K562 (cell line): ENCODE measurements at regions not wholly inside any gene's neighbourhood (a gene's known extent, or its start where the extent isn't known, plus 50 kb on each side); places are given as distances from the start of the nearest gene placed in this dataset.

ENCODE experiments used
- ELF4 ChIP-seq: fragments of 450-650 bp; formaldehyde crosslinking; IDR thresholded peaks from 2 replicates; pipeline ENCODE4 v1.4.0; 2022; ENCODE audit warnings: missing genetic modification characterization
- NCOA2 ChIP-seq, 2 experiments: fragments of 450-650 bp; IDR thresholded peaks; 2 replicates each; pipeline ENCODE4 v1.6.1; 2018; ENCODE audit warnings: mild to moderate bottlenecking in 2 of 2, moderate library complexity in 1 of 2; ENCODE audit not compliant: partially characterized antibody in 2 of 2
- POLR2A ChIP-seq: fragments of 450-650 bp; conservative IDR thresholded peaks from 2 replicates; pipeline ENCODE4 v1.6.1; 2016
- TF ChIP-seq, protein P1 (sequence below): fragments of 450-650 bp; conservative IDR thresholded peaks from 2 replicates; pipeline ENCODE4 v1.6.1; 2016; ENCODE audit warnings: missing genetic modification characterization, low read depth, mild to moderate bottlenecking, missing compliant biosample characterization, moderate library complexity
- TF ChIP-seq, protein P2 (sequence below), 3 experiments: IDR thresholded peaks in 2 of 3; conservative IDR thresholded peaks in 1 of 3; 2 replicates each; pipeline ENCODE4 v1.5.1; 2011 to 2012; ENCODE audit warnings: low read length in 3 of 3, mild to moderate bottlenecking in 3 of 3, control low read depth in 2 of 3, improper control_type of control experiment in 1 of 3, inconsistent platforms in 1 of 3, low read depth in 1 of 3, mixed read lengths in 1 of 3, moderate library complexity in 1 of 3; ENCODE audit not compliant: insufficient read depth in 2 of 3

DNA sequence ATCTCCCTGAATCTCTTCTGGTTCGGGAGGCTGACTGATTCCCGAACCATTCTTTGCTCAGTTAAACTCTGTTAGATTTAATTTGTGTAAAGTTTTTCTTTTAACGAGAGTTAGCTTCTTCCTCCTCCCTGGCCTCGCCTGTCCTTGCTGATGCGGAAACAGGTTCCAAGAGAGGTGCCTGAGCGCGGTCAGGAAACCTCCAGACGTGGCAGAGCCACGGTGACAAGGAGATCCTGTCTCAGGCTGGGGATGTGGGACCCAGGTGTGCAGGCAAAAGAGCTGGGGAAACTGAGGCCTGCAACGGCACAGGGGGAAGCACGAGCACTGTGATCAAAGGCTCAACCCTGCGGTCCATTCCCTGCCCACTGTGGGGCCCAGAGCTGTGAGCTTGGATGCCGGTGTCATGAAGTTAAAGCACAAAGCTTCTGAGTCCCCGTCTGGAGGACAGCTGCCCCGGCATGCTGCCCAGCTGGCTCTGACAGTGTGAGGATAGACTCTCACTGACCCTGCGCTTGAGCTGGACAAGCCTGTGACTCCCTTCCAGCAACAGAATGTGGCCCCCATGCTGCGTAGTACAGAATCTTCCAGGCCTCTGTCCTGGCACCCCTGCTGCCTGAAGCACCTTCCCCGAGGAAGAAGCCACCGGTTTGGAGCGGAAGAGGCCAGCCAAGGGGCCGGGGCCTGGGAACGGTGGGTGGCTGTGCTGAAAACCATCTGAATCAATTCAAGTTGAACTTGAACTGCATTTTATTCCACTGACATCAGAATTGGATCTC lies 960.6 kb downstream of the BRD1 start:
- TF ChIP-seq, protein P1, sequence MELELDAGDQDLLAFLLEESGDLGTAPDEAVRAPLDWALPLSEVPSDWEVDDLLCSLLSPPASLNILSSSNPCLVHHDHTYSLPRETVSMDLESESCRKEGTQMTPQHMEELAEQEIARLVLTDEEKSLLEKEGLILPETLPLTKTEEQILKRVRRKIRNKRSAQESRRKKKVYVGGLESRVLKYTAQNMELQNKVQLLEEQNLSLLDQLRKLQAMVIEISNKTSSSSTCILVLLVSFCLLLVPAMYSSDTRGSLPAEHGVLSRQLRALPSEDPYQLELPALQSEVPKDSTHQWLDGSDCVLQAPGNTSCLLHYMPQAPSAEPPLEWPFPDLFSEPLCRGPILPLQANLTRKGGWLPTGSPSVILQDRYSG (tag), result no peak
- TF ChIP-seq, protein P2, sequence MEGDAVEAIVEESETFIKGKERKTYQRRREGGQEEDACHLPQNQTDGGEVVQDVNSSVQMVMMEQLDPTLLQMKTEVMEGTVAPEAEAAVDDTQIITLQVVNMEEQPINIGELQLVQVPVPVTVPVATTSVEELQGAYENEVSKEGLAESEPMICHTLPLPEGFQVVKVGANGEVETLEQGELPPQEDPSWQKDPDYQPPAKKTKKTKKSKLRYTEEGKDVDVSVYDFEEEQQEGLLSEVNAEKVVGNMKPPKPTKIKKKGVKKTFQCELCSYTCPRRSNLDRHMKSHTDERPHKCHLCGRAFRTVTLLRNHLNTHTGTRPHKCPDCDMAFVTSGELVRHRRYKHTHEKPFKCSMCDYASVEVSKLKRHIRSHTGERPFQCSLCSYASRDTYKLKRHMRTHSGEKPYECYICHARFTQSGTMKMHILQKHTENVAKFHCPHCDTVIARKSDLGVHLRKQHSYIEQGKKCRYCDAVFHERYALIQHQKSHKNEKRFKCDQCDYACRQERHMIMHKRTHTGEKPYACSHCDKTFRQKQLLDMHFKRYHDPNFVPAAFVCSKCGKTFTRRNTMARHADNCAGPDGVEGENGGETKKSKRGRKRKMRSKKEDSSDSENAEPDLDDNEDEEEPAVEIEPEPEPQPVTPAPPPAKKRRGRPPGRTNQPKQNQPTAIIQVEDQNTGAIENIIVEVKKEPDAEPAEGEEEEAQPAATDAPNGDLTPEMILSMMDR (IDR thresholded peaks at IDR 0.05 in 2 of 3, conservative IDR thresholded peaks at IDR 0.05 in 1 of 3; ENCODE audit: insufficient read depth in 2 of 3, low read depth in 1 of 3, low read length in 3 of 3), result no peak
- TF ChIP-seq ELF4 (CRISPR knock-in tag) (no peak), POLR2A (no peak), NCOA2 (IDR thresholded peaks at IDR 0.05; ENCODE audit: partially characterized antibody in 2 of 2) (no peak)
